HG03095 (cell line): ENCODE measurements at regions not wholly inside any gene's neighbourhood (a gene's known extent, or its start where the extent isn't known, plus 50 kb on each side); places are given as distances from the start of the nearest gene placed in this dataset.

ENCODE experiments used
- ATAC-seq: cut with Tn5 transposase; IDR thresholded peaks from one replicate; pipeline ENCODE4 v1.9.1; 2021; ENCODE audit warnings: moderate library complexity; ENCODE audit not compliant: unreplicated experiment

- no peak for ATAC-seq
Measured at GRCh38 chr16:85546585-85547447, 66.3 kb upstream of the GSE1 start.

- no peak for ATAC-seq
Measured at GRCh38 chr16:85548375-85548774, 64.7 kb upstream of the GSE1 start.

GRCh38 chr16:85549766-85550421 lies 63.2 kb upstream of the GSE1 start:
- no peak for ATAC-seq

GRCh38 chr16:85550422-85550864 lies 62.7 kb upstream of the GSE1 start:
- ATAC-seq: no peak

GRCh38 chr16:85550953-85551924 lies 61.9 kb upstream of the GSE1 start:
- no peak for ATAC-seq

- no peak for ATAC-seq
Measured at GRCh38 chr16:85552980-85553435, 60.1 kb upstream of the GSE1 start.

- ATAC-seq: peak; percentile 35
Measured at GRCh38 chr16:85553436-85554113, 59.5 kb upstream of the GSE1 start.

- ATAC-seq: peak; percentile 45
Measured at GRCh38 chr16:85554114-85554888, 58.8 kb upstream of the GSE1 start.

GRCh38 chr16:85554889-85555718 lies 58.0 kb upstream of the GSE1 start:
- ATAC-seq: no peak

GRCh38 chr16:85555719-85556455 lies 57.2 kb upstream of the GSE1 start:
- no peak for ATAC-seq

- no peak for ATAC-seq
Measured at GRCh38 chr16:85556456-85557082, 56.6 kb upstream of the GSE1 start.

- ATAC-seq: no peak
Measured at GRCh38 chr16:85557083-85557970, 55.8 kb upstream of the GSE1 start.

GRCh38 chr16:85557971-85558657 lies 55.0 kb upstream of the GSE1 start:
- no peak for ATAC-seq

GRCh38 chr16:85560932-85561247 lies 52.2 kb upstream of the GSE1 start:
- no peak for ATAC-seq

GRCh38 chr16:85561248-85562092 lies 51.7 kb upstream of the GSE1 start:
- ATAC-seq: no peak
